WTC11 (cell line): ENCODE measurements at regions not wholly inside any gene's neighbourhood (a gene's known extent, or its start where the extent isn't known, plus 50 kb on each side); places are given as distances from the start of the nearest gene placed in this dataset.

Experiments used
- ATAC-seq: fragments of 200-7000 bp; cut with Tn5 transposase; 2 replicates; pipeline ENCODE4 v1.10.0; 2021; ENCODE audit warnings: mild to moderate bottlenecking, moderate library complexity
- CTCF ChIA-PET: fragments of 300-600 bp; sonication (Branson Sonifier 250); formaldehyde crosslinking; loops from one replicate; lab custom pipeline; 2021; ENCODE audit warnings: antibody characterized with exemption; lab: Charles Lee
- POLR2A ChIA-PET: fragments of 350-600 bp; sonication (Branson Sonifier 250); formaldehyde crosslinking; loops from one replicate; lab custom pipeline; 2021; ENCODE audit warnings: antibody characterized with exemption; lab: Charles Lee
- DNase-seq: peaks from one replicate; pipeline ENCODE4 v3.0.0; 2021; ENCODE audit warnings: low spot score
- H3K27ac Mint-ChIP-seq: 2 replicates; pipeline ENCODE4 v1.8.0; 2021; ENCODE audit warnings: mixed read lengths
- H3K27me3 Mint-ChIP-seq: 2 replicates; pipeline ENCODE4 v1.8.0; 2021; ENCODE audit warnings: low read depth, mild to moderate bottlenecking, moderate library complexity, mixed read lengths
- H3K36me3 Mint-ChIP-seq: 2 replicates; pipeline ENCODE4 v1.8.0; 2021; ENCODE audit warnings: mixed read lengths
- H3K4me1 Mint-ChIP-seq: 2 replicates; pipeline ENCODE4 v1.8.0; 2022; ENCODE audit warnings: mixed read lengths
- H3K4me3 Mint-ChIP-seq: 2 replicates; pipeline ENCODE4 v1.8.0; 2021; ENCODE audit warnings: mild to moderate bottlenecking, moderate library complexity, mixed read lengths
- H3K9me3 Mint-ChIP-seq: 2 replicates; pipeline ENCODE4 v1.8.0; 2021; ENCODE audit warnings: mixed read lengths
- ATF1 ChIP-seq: sonication (generic); formaldehyde crosslinking; IDR thresholded peaks from 2 replicates; pipeline ENCODE4 v1.8.1; 2023; ENCODE audit warnings: mild to moderate bottlenecking, moderate library complexity, missing genetic modification reagents
- CREB1 ChIP-seq: sonication (generic); formaldehyde crosslinking; IDR thresholded peaks from 2 replicates; pipeline ENCODE4 v1.8.0; 2023; ENCODE audit warnings: mild to moderate bottlenecking, missing genetic modification reagents
- FOXP1 ChIP-seq: sonication (generic); formaldehyde crosslinking; IDR thresholded peaks from 2 replicates; pipeline ENCODE4 v1.8.0; 2022; ENCODE audit warnings: missing genetic modification reagents, mild to moderate bottlenecking, moderate library complexity, borderline replicate concordance
- MYBL2 ChIP-seq: sonication (generic); formaldehyde crosslinking; IDR thresholded peaks from 2 replicates; pipeline ENCODE4 v1.8.1; 2023; ENCODE audit warnings: mild to moderate bottlenecking, moderate library complexity, missing genetic modification reagents
- NFATC4 ChIP-seq: fragments of 250-450 bp; sonication (Bioruptor Pico); IDR thresholded peaks from 2 replicates; pipeline ENCODE4 v1.9.0; 2021; ENCODE audit warnings: mild to moderate bottlenecking
- NFE2L1 ChIP-seq: sonication (generic); formaldehyde crosslinking; IDR thresholded peaks from 2 replicates; pipeline ENCODE4 v1.8.1; 2023; ENCODE audit warnings: missing genetic modification reagents
- RORB ChIP-seq: fragments of 250-450 bp; sonication (Bioruptor Pico); IDR thresholded peaks from 2 replicates; pipeline ENCODE4 v1.9.0; 2021; ENCODE audit warnings: mild to moderate bottlenecking
- SP1 ChIP-seq: sonication (generic); formaldehyde crosslinking; conservative IDR thresholded peaks from 2 replicates; pipeline ENCODE4 v1.8.1; 2022; ENCODE audit warnings: missing genetic modification reagents
- ZNF219 ChIP-seq: sonication (generic); formaldehyde crosslinking; IDR thresholded peaks from 2 replicates; pipeline ENCODE4 v1.8.0; 2023; ENCODE audit warnings: missing genetic modification reagents, mild to moderate bottlenecking, borderline replicate concordance
- TF ChIP-seq, protein P1 (sequence below): sonication (generic); formaldehyde crosslinking; IDR thresholded peaks from 2 replicates; pipeline ENCODE4 v1.8.0; 2023; ENCODE audit warnings: missing genetic modification reagents, mild to moderate bottlenecking, borderline replicate concordance
- TF ChIP-seq, protein P2 (sequence below): fragments of 250-450 bp; sonication (Bioruptor Pico); IDR thresholded peaks from 2 replicates; pipeline ENCODE4 v1.9.0; 2021; ENCODE audit warnings: mild to moderate bottlenecking
- TF ChIP-seq, protein P3 (sequence below): sonication (generic); formaldehyde crosslinking; IDR thresholded peaks from 2 replicates; pipeline ENCODE4 v1.8.1; 2022; ENCODE audit warnings: low read depth, mild to moderate bottlenecking, moderate library complexity, missing genetic modification reagents, borderline replicate concordance
- TF ChIP-seq, protein P4 (sequence below): sonication (generic); formaldehyde crosslinking; IDR thresholded peaks from 2 replicates; pipeline ENCODE4 v1.8.1; 2023; ENCODE audit warnings: mild to moderate bottlenecking, missing genetic modification reagents
- TF ChIP-seq, protein P5 (sequence below): fragments of 200-600 bp; IDR thresholded peaks from 2 replicates; pipeline ENCODE4 v1.8.0; 2022; ENCODE audit warnings: antibody characterized with exemption

DNA sequence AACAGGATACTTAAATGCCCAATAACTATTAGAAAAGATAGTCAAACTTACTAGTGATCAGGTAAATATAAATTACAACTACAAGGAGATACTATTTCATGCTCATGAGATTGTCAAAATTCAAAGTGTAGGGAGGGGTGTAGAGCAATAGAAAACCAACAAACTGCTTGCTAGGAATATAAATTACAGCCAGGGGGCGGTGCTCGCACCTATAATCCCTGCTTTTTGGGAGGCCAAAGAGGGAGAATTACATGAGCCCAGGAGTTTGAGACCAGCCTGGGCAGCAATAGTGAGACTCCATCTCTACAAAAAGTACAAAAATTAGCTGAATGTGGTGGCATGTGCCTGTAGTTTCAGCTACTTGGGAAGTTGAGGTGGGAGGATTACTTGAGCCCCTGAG is 556.5 kb upstream of the NR3C2 start:
- POLR2A ChIA-PET: interaction anchor here (0.6 kb wide), 1 partner anchor 287 kb away, joined by 6 read pairs; no protein-coding TSS in a partner anchor

DNA sequence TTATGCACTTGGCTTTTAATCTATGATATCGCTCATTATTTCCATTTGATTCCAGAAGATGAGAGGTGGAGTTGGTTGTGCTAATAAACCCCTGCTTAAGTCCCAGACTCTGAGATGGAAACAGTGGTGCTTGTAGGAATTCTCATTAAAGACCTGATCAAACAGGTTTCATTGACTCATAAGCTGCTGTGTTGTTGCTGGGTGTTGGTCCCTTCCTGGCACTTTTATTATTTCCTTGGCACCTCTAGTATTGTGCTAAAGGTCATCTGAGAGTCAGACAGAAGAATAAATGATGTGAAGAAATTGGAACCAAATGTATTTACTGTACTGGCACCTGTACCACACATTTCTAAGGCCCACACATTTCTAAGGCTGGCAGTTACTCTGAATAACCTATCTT is 544.7 kb upstream of the NR3C2 start:
- peaks cover 10% of the 10 kb centered on the region for H3K9me3 Mint-ChIP-seq
- peaks cover 3% of the 10 kb centered on the region for H3K36me3 Mint-ChIP-seq
- H3K27ac Mint-ChIP-seq: no peak overlapping the region
- POLR2A ChIA-PET: no interaction called here
- H3K4me3 Mint-ChIP-seq: no peak overlapping the region
- CTCF ChIA-PET: no interaction called here
- no peak for DNase-seq
- no peaks in the 10 kb centered on the region for H3K27me3 Mint-ChIP-seq
- ATAC-seq: no peak
- peaks cover 4% of the 10 kb centered on the region; the same call in 1 of the 2 replicates for H3K4me1 Mint-ChIP-seq
- TF ChIP-seq, protein P1, sequence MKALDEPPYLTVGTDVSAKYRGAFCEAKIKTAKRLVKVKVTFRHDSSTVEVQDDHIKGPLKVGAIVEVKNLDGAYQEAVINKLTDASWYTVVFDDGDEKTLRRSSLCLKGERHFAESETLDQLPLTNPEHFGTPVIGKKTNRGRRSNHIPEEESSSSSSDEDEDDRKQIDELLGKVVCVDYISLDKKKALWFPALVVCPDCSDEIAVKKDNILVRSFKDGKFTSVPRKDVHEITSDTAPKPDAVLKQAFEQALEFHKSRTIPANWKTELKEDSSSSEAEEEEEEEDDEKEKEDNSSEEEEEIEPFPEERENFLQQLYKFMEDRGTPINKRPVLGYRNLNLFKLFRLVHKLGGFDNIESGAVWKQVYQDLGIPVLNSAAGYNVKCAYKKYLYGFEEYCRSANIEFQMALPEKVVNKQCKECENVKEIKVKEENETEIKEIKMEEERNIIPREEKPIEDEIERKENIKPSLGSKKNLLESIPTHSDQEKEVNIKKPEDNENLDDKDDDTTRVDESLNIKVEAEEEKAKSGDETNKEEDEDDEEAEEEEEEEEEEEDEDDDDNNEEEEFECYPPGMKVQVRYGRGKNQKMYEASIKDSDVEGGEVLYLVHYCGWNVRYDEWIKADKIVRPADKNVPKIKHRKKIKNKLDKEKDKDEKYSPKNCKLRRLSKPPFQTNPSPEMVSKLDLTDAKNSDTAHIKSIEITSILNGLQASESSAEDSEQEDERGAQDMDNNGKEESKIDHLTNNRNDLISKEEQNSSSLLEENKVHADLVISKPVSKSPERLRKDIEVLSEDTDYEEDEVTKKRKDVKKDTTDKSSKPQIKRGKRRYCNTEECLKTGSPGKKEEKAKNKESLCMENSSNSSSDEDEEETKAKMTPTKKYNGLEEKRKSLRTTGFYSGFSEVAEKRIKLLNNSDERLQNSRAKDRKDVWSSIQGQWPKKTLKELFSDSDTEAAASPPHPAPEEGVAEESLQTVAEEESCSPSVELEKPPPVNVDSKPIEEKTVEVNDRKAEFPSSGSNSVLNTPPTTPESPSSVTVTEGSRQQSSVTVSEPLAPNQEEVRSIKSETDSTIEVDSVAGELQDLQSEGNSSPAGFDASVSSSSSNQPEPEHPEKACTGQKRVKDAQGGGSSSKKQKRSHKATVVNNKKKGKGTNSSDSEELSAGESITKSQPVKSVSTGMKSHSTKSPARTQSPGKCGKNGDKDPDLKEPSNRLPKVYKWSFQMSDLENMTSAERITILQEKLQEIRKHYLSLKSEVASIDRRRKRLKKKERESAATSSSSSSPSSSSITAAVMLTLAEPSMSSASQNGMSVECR: no peak
- no peak for TF ChIP-seq ZNF219 (CRISPR knock-in tag)
- no peak for TF ChIP-seq SP1 (CRISPR knock-in tag)
- no peak for TF ChIP-seq RORB (CRISPR knock-in tag)
- no peak for TF ChIP-seq NFATC4 (CRISPR knock-in tag)
- TF ChIP-seq, protein P2, sequence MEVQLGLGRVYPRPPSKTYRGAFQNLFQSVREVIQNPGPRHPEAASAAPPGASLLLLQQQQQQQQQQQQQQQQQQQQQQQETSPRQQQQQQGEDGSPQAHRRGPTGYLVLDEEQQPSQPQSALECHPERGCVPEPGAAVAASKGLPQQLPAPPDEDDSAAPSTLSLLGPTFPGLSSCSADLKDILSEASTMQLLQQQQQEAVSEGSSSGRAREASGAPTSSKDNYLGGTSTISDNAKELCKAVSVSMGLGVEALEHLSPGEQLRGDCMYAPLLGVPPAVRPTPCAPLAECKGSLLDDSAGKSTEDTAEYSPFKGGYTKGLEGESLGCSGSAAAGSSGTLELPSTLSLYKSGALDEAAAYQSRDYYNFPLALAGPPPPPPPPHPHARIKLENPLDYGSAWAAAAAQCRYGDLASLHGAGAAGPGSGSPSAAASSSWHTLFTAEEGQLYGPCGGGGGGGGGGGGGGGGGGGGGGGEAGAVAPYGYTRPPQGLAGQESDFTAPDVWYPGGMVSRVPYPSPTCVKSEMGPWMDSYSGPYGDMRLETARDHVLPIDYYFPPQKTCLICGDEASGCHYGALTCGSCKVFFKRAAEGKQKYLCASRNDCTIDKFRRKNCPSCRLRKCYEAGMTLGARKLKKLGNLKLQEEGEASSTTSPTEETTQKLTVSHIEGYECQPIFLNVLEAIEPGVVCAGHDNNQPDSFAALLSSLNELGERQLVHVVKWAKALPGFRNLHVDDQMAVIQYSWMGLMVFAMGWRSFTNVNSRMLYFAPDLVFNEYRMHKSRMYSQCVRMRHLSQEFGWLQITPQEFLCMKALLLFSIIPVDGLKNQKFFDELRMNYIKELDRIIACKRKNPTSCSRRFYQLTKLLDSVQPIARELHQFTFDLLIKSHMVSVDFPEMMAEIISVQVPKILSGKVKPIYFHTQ (CRISPR knock-in tag): no peak
- TF ChIP-seq, protein P3, sequence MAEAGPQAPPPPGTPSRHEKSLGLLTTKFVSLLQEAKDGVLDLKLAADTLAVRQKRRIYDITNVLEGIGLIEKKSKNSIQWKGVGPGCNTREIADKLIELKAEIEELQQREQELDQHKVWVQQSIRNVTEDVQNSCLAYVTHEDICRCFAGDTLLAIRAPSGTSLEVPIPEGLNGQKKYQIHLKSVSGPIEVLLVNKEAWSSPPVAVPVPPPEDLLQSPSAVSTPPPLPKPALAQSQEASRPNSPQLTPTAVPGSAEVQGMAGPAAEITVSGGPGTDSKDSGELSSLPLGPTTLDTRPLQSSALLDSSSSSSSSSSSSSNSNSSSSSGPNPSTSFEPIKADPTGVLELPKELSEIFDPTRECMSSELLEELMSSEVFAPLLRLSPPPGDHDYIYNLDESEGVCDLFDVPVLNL: no peak
- no peak for TF ChIP-seq FOXP1 (CRISPR knock-in tag)
- TF ChIP-seq CREB1 (CRISPR knock-in tag): no peak
- TF ChIP-seq, protein P4, sequence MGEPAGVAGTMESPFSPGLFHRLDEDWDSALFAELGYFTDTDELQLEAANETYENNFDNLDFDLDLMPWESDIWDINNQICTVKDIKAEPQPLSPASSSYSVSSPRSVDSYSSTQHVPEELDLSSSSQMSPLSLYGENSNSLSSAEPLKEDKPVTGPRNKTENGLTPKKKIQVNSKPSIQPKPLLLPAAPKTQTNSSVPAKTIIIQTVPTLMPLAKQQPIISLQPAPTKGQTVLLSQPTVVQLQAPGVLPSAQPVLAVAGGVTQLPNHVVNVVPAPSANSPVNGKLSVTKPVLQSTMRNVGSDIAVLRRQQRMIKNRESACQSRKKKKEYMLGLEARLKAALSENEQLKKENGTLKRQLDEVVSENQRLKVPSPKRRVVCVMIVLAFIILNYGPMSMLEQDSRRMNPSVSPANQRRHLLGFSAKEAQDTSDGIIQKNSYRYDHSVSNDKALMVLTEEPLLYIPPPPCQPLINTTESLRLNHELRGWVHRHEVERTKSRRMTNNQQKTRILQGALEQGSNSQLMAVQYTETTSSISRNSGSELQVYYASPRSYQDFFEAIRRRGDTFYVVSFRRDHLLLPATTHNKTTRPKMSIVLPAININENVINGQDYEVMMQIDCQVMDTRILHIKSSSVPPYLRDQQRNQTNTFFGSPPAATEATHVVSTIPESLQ (CRISPR knock-in tag): no peak
- TF ChIP-seq MYBL2 (CRISPR knock-in tag): no peak
- TF ChIP-seq ATF1 (CRISPR knock-in tag): no peak
- TF ChIP-seq NFE2L1: no peak
- TF ChIP-seq, all 79 proteins: peak for 0

More for the DNA sequence above, 556.5 kb upstream of the NR3C2 start:
- H3K4me1 Mint-ChIP-seq: no peaks in the 10 kb centered on the region
- TF ChIP-seq ATF1 (CRISPR knock-in tag): no peak
- TF ChIP-seq, protein P5, sequence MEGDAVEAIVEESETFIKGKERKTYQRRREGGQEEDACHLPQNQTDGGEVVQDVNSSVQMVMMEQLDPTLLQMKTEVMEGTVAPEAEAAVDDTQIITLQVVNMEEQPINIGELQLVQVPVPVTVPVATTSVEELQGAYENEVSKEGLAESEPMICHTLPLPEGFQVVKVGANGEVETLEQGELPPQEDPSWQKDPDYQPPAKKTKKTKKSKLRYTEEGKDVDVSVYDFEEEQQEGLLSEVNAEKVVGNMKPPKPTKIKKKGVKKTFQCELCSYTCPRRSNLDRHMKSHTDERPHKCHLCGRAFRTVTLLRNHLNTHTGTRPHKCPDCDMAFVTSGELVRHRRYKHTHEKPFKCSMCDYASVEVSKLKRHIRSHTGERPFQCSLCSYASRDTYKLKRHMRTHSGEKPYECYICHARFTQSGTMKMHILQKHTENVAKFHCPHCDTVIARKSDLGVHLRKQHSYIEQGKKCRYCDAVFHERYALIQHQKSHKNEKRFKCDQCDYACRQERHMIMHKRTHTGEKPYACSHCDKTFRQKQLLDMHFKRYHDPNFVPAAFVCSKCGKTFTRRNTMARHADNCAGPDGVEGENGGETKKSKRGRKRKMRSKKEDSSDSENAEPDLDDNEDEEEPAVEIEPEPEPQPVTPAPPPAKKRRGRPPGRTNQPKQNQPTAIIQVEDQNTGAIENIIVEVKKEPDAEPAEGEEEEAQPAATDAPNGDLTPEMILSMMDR: peak; percentile 55
- TF ChIP-seq, all 79 proteins: peak for 1
- Mint-ChIP-seq H3K27ac (no peak overlapping the region), H3K9me3 (no peaks in the 10 kb centered on the region), H3K36me3 (no peaks in the 10 kb centered on the region), H3K4me3 (no peak overlapping the region), H3K27me3 (no peaks in the 10 kb centered on the region)
- CTCF ChIA-PET: interaction anchor here (0.6 to 1.0 kb wide), 4 partner anchors 10 to 1590 kb away, joined by 3 to 7 read pairs (median 5); no protein-coding TSS in a partner anchor
- DNase-seq (peak; percentile 52), ATAC-seq (peak; percentile 90)
